DOHH2 (cell line): ENCODE measurements at regions not wholly inside any gene's neighbourhood (a gene's known extent, or its start where the extent isn't known, plus 50 kb on each side); places are given as distances from the start of the nearest gene placed in this dataset.

Source experiments
- H3F3A ChIP-seq: fragments of 200-600 bp; sonication (generic), shearing (Covaris generic); 2 replicates; pipeline ENCODE4 v1.6.0; 2016; ENCODE audit warnings: antibody characterized with exemption, mild to moderate bottlenecking; ENCODE audit not compliant: control insufficient read depth, insufficient read depth
- H3K27ac ChIP-seq: fragments of 200-600 bp; sonication (generic); 2 replicates; pipeline ENCODE4 v1.5.1; 2014; ENCODE audit warnings: low read depth, mild to moderate bottlenecking, low read length, moderate library complexity
- H3K27me3 ChIP-seq: fragments of 200-600 bp; sonication (generic); 2 replicates; pipeline ENCODE4 v1.6.1; 2014; ENCODE audit warnings: mild to moderate bottlenecking, low read length, mixed read lengths; ENCODE audit not compliant: control insufficient read depth
- H3K36me3 ChIP-seq: fragments of 200-600 bp; sonication (generic); 2 replicates; pipeline ENCODE4 v1.6.1; 2014; ENCODE audit warnings: mild to moderate bottlenecking, low read length, moderate library complexity, mixed read lengths; ENCODE audit not compliant: control insufficient read depth
- H3K4me1 ChIP-seq: fragments of 200-600 bp; sonication (generic); 2 replicates; pipeline ENCODE4 v1.6.1; 2014; ENCODE audit warnings: mild to moderate bottlenecking, low read length, mixed read lengths; ENCODE audit not compliant: control insufficient read depth
- H3K4me2 ChIP-seq: fragments of 200-600 bp; sonication (generic); 2 replicates; pipeline ENCODE4 v1.6.0; 2014; ENCODE audit warnings: mild to moderate bottlenecking, low read length, moderate library complexity
- H3K4me3 ChIP-seq: fragments of 200-600 bp; sonication (generic); 2 replicates; pipeline ENCODE4 v1.5.1; 2014; ENCODE audit warnings: mild to moderate bottlenecking, low read length, mixed read lengths
- H3K79me2 ChIP-seq: fragments of 200-600 bp; sonication (generic); 2 replicates; pipeline ENCODE4 v1.6.1; 2014; ENCODE audit warnings: mild to moderate bottlenecking, low read length, mixed read lengths; ENCODE audit not compliant: control insufficient read depth
- H3K9me2 ChIP-seq: fragments of 200-600 bp; sonication (generic); replicated peaks from 2 replicates; pipeline ENCODE4 v1.6.1; 2014; ENCODE audit warnings: mild to moderate bottlenecking, low read length, mixed read lengths; ENCODE audit not compliant: control insufficient read depth
- H3K9me3 ChIP-seq: fragments of 200-600 bp; sonication (generic); 2 replicates; pipeline ENCODE4 v1.6.1; 2014; ENCODE audit warnings: antibody characterized with exemption, low read length, mixed read lengths; ENCODE audit not compliant: control insufficient read depth, insufficient read depth
- H4K20me1 ChIP-seq: fragments of 200-600 bp; sonication (generic); 2 replicates; pipeline ENCODE4 v1.6.0; 2014; ENCODE audit warnings: low read depth, mild to moderate bottlenecking, antibody characterized with exemption, low read length, moderate library complexity; ENCODE audit not compliant: control insufficient read depth, insufficient read depth
- EZH2phosphoT487 ChIP-seq: fragments of 200-600 bp; sonication (generic); IDR thresholded peaks from 2 replicates; pipeline ENCODE4 v1.6.1; 2017; ENCODE audit warnings: borderline replicate concordance, mild to moderate bottlenecking, antibody characterized with exemption, low read length, moderate library complexity, mixed read lengths
- TF ChIP-seq, protein P1 (sequence below): fragments of 200-600 bp; sonication (generic); IDR thresholded peaks from one replicate; pipeline ENCODE4 v1.5.1; 2014; ENCODE audit warnings: antibody characterized with exemption, mild to moderate bottlenecking, low read depth, low read length; ENCODE audit not compliant: poor library complexity, severe bottlenecking

GRCh38 chr14:66306101-66306500 lies 180.1 kb upstream of the CCDC196 start:
- no peaks in the 10 kb centered on the region for H3K36me3 ChIP-seq
- H3K27me3 ChIP-seq, result no peaks in the 10 kb centered on the region; the same call in 1 of the 2 replicates
- no peak overlapping the region for H3K4me2 ChIP-seq
- no peaks in the 10 kb centered on the region for H3K9me2 ChIP-seq
- H3K4me1 ChIP-seq, result no peaks in the 10 kb centered on the region
- no peak overlapping the region for H3K4me3 ChIP-seq
- H4K20me1 ChIP-seq, result no peaks in the 10 kb centered on the region
- H3K79me2 ChIP-seq, result no peaks in the 10 kb centered on the region
- no peak for TF ChIP-seq EZH2phosphoT487
- TF ChIP-seq, protein P1, sequence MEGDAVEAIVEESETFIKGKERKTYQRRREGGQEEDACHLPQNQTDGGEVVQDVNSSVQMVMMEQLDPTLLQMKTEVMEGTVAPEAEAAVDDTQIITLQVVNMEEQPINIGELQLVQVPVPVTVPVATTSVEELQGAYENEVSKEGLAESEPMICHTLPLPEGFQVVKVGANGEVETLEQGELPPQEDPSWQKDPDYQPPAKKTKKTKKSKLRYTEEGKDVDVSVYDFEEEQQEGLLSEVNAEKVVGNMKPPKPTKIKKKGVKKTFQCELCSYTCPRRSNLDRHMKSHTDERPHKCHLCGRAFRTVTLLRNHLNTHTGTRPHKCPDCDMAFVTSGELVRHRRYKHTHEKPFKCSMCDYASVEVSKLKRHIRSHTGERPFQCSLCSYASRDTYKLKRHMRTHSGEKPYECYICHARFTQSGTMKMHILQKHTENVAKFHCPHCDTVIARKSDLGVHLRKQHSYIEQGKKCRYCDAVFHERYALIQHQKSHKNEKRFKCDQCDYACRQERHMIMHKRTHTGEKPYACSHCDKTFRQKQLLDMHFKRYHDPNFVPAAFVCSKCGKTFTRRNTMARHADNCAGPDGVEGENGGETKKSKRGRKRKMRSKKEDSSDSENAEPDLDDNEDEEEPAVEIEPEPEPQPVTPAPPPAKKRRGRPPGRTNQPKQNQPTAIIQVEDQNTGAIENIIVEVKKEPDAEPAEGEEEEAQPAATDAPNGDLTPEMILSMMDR, result no peak
- no peaks in the 10 kb centered on the region for H3K9me3 ChIP-seq
- no peaks in the 10 kb centered on the region for H3F3A ChIP-seq
- H3K27ac ChIP-seq, result no peak overlapping the region

GRCh38 chr14:66311058-66311457 lies 175.1 kb upstream of the CCDC196 start:
- no peak overlapping the region for H3K27ac ChIP-seq
- no peak for TF ChIP-seq EZH2phosphoT487
- TF ChIP-seq, protein P1, result no peak
- no peaks in the 10 kb centered on the region for H3K36me3 ChIP-seq
- H4K20me1 ChIP-seq, result no peaks in the 10 kb centered on the region
- H3K27me3 ChIP-seq, result no peaks in the 10 kb centered on the region
- no peaks in the 10 kb centered on the region for H3K4me1 ChIP-seq
- no peaks in the 10 kb centered on the region for H3F3A ChIP-seq
- H3K4me3 ChIP-seq, result no peak overlapping the region
- H3K4me2 ChIP-seq, result no peak overlapping the region
- peaks cover under 1% of the 10 kb centered on the region; the same call in 1 of the 2 replicates for H3K9me3 ChIP-seq
- no peaks in the 10 kb centered on the region for H3K9me2 ChIP-seq
- no peaks in the 10 kb centered on the region for H3K79me2 ChIP-seq

DNA sequence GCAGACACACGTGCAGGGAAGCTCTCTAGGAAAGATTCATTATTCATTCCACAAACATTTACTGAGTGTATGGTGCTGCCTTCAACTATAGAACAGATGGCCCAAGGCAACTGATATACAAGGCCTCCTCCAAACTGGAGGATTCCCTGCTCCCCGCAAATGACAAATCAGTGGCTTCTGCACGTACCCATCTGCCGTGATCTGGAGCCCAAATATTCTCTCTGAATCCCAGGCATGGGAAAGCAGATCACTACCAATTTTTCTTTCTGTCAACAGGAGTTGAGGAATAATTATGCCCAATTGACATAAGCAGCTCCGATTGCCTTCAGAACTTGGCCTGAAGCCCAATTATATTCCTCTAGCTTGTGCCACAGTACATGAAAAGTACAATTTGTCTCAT lies 174.2 kb upstream of the CCDC196 start:
- H3F3A ChIP-seq, result no peaks in the 10 kb centered on the region
- peaks cover 6% of the 10 kb centered on the region; the same call in 1 of the 2 replicates for H3K9me3 ChIP-seq
- no peak overlapping the region for H3K4me2 ChIP-seq
- H3K27me3 ChIP-seq, result no peaks in the 10 kb centered on the region
- no peaks in the 10 kb centered on the region for H3K9me2 ChIP-seq
- no peaks in the 10 kb centered on the region for H3K36me3 ChIP-seq
- no peaks in the 10 kb centered on the region for H4K20me1 ChIP-seq
- no peaks in the 10 kb centered on the region for H3K4me1 ChIP-seq
- H3K27ac ChIP-seq, result no peak overlapping the region
- TF ChIP-seq, protein P1, result no peak
- no peak for TF ChIP-seq EZH2phosphoT487
- H3K4me3 ChIP-seq, result no peak overlapping the region
- no peaks in the 10 kb centered on the region for H3K79me2 ChIP-seq
